ENCODE measurements at regions not wholly inside any gene's neighbourhood (a gene's known extent, or its start where the extent isn't known, plus 50 kb on each side); places are given as distances from the start of the nearest gene placed in this dataset.

DNA sequence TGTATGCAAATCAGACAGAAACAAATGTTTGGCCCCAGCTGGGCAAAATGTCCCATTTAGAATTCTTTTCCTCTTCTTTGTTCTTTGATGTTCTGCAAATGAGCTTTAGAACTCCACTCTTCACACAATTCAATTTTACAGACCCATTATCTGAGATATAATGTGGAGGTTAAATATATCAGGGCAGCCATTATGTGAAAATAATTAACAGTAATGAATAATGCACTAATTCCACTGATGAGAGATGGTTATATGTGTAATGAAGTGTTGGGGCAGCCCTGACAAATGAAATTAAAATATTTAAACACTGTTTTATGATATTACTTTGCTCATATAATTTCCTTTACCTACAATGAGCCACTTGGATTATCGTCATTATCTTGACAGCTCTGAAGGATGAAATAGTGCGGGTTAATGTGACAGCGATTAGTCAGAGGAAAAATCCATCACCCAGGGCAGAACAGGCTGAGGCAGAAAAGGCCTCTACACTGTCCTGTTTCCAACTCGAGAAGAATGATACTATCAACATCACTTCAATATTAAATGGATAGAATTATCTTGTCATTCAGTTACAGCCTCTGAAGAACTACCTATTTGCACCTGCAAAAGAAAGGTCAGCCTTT, 321.1 kb downstream of the RBM26 start:
- TF ChIP-seq POLR2A (IDR thresholded peaks at IDR 0.05) = no peak
- no peak for TF ChIP-seq CTCF (IDR thresholded peaks at IDR 0.05)

Data from adrenal gland (tissue), 5 donors.